ENCODE measurements at regions not wholly inside any gene's neighbourhood (a gene's known extent, or its start where the extent isn't known, plus 50 kb on each side); places are given as distances from the start of the nearest gene placed in this dataset.

DNA sequence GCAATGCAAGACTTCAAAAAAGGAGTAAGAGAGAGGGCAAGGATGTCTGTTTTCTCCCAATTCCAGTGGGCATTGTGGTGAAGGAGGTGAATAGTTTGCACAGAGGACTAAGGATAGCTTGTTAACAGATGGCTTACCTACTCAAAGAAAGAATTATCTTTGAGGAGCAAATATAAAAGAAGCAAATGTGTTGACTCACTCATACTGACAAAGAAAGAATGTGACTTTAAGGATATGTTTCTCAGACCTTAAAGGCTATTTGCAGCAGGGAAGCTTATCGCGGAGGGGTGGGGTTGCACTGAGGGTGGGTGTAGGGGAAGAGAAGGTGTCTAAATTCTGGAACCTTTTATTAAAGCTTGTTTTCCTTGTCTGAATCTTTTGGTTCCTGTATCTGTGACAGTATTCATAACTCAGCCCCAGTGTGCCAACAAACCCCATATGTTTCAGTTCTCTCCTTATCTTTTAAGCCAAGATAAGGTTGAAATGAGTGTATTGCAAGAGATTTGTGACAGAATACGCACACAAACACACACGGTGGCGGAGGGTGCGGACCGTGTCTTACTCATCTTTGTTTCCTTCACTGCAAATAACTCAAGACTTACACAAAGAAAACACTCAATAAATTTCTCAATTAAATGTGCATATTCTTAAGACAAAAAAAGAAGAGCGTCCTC, 146.4 kb upstream of the ARID2 start:
- DNase-seq: no peak
- H3K9me3 Mint-ChIP-seq: no peaks in the 10 kb centered on the region
- no peak overlapping the region for H3K27ac ChIP-seq (ENCODE audit: low read depth, low read length)
- H3K9me3 ChIP-seq (ENCODE audit: low read length): no peaks in the 10 kb centered on the region
- H3K4me3 Mint-ChIP-seq: no peak overlapping the region
- no peaks in the 10 kb centered on the region for H3K4me1 ChIP-seq (ENCODE audit: insufficient read depth, low read length)
- POLR2A ChIA-PET: no interaction called here
- CTCF ChIA-PET: no interaction called here
- H3K4me1 Mint-ChIP-seq: no peaks in the 10 kb centered on the region
- H3K36me3 ChIP-seq (ENCODE audit: insufficient read depth, low read length): no peaks in the 10 kb centered on the region
- no peaks in the 10 kb centered on the region for H3K27me3 ChIP-seq (ENCODE audit: insufficient read depth, low read length, poor library complexity, severe bottlenecking)
- peak overlapping the region in 1 of 8 donors; percentile 10 for H3K27ac Mint-ChIP-seq
- H3K36me3 Mint-ChIP-seq: peaks cover 0 to 2% (median 0%) of the 10 kb centered on the region in 3 donors
- H3K27me3 Mint-ChIP-seq: peaks cover 2 to 6% of the 10 kb centered on the region in 2 donors
- no peak overlapping the region for H3K4me3 ChIP-seq (ENCODE audit: low read length)

DNA sequence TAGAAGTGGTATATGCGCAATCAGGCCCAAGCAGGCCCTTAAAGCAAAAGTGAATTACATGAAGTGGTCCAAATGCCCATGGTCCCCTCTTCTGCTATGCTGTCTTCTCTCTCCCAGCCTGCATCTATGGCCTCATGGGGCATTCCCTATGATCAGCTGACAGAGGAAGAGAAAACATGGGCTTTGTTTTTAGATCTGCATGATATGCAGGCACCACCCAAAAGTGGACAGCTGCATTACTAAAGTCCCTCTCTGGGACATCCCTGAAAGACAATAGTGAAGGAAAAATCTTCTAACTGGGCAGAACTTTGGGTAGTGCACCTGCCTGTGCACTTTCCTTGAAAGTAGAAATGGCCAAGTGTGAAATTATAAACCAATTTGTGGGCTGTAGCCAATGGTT, 145.2 kb upstream of the ARID2 start:
- peaks cover 0 to 2% (median 0%) of the 10 kb centered on the region in 3 donors for H3K36me3 Mint-ChIP-seq
- Histone ChIP-seq H3K36me3 (ENCODE audit: insufficient read depth, low read length) (no peaks in the 10 kb centered on the region), H3K4me1 (ENCODE audit: insufficient read depth, low read length) (no peaks in the 10 kb centered on the region), H3K9me3 (ENCODE audit: low read length) (no peaks in the 10 kb centered on the region), H3K27me3 (ENCODE audit: insufficient read depth, low read length, poor library complexity, severe bottlenecking) (no peaks in the 10 kb centered on the region), H3K27ac (ENCODE audit: low read depth, low read length) (no peak overlapping the region), H3K4me3 (ENCODE audit: low read length) (no peak overlapping the region)
- no peak for DNase-seq
- H3K27me3 Mint-ChIP-seq: peaks cover 2 to 6% of the 10 kb centered on the region in 2 donors
- no peaks in the 10 kb centered on the region for H3K4me1 Mint-ChIP-seq
- H3K4me3 Mint-ChIP-seq: no peak overlapping the region
- H3K9me3 Mint-ChIP-seq: no peaks in the 10 kb centered on the region
- POLR2A ChIA-PET: no interaction called here
- H3K27ac Mint-ChIP-seq: no peak overlapping the region
- CTCF ChIA-PET: no interaction called here

DNA sequence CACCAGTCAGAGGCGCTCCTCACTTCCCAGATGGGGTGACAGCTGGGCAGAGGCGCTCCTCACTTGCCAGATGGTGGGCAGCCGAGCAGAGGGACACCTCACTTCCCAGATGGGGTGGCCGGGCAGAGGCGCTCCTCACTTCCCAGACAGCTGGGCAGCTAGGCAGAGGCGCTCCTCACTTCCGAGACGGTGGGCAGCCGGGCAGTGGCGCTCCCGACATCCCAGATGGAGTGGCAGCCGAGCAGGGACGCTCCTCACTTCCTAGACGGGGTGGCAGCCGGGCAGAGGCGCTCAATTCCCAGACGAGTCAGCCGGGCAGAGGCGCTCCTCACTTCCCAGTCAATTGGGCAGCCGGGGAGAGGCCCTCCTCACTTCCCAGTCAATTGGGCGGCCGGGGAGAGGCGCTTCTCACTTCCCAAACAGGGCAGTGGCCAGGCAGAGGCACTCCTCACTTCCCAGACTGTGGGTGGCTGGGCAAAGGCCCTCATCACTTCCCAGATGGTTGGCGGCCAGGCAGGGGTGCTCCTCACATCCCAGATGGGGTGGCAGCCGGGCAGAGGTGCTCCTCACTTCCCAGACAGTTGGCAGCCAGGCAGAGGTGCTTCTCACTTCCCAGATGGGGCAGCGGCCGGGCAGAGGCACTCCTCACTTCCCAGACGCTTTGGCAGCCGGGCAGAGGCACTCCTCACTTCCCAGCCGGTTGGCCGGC, 143.8 kb upstream of the ARID2 start:
- Histone ChIP-seq H3K36me3 (ENCODE audit: insufficient read depth, low read length) (no peaks in the 10 kb centered on the region), H3K4me1 (ENCODE audit: insufficient read depth, low read length) (no peaks in the 10 kb centered on the region), H3K27ac (ENCODE audit: low read depth, low read length) (no peak overlapping the region), H3K4me3 (ENCODE audit: low read length) (no peak overlapping the region), H3K27me3 (ENCODE audit: insufficient read depth, low read length, poor library complexity, severe bottlenecking) (no peaks in the 10 kb centered on the region), H3K9me3 (ENCODE audit: low read length) (no peaks in the 10 kb centered on the region)
- Mint-ChIP-seq H3K27me3 (peaks cover 2 to 6% of the 10 kb centered on the region in 2 donors), H3K9me3 (no peaks in the 10 kb centered on the region), H3K27ac (no peak overlapping the region), H3K4me3 (no peak overlapping the region), H3K4me1 (no peaks in the 10 kb centered on the region), H3K36me3 (peaks cover 0 to 2% (median 0%) of the 10 kb centered on the region in 3 donors)
- ChIA-PET CTCF (no interaction called here), POLR2A (no interaction called here)
- no peak for DNase-seq

DNA sequence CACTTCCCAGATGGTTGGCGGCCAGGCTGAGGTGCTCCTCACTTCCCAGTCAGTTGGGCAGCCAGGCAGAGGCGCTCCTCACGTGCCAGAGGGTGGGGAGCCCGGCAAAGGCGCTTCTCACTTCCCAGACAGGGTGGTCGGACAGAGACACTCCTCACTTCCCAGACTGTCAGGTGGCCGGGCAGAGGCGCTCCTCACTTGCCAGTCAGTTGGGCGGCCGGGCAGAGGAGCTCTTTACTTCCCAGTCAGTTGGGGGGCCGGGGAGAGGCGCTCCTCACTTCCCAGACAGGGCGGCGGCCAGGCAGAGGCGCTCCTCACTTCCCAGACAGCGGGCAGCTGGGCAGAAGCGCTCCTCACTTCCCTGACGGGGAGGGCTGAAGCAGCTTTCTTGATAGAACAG, 143.0 kb upstream of the ARID2 start:
- no peaks in the 10 kb centered on the region for H3K4me1 Mint-ChIP-seq
- no peaks in the 10 kb centered on the region for H3K9me3 Mint-ChIP-seq
- no peaks in the 10 kb centered on the region for H3K27me3 ChIP-seq (ENCODE audit: insufficient read depth, low read length, poor library complexity, severe bottlenecking)
- POLR2A ChIA-PET: no interaction called here
- peaks cover 4 to 11% of the 10 kb centered on the region in 2 donors for H3K27me3 Mint-ChIP-seq
- no peak overlapping the region for H3K4me3 ChIP-seq (ENCODE audit: low read length)
- no peak for DNase-seq
- no peak overlapping the region for H3K27ac Mint-ChIP-seq
- H3K36me3 Mint-ChIP-seq: peaks cover 0 to 2% (median 0%) of the 10 kb centered on the region in 3 donors
- no peaks in the 10 kb centered on the region for H3K9me3 ChIP-seq (ENCODE audit: low read length)
- H3K4me3 Mint-ChIP-seq: no peak overlapping the region
- CTCF ChIA-PET: no interaction called here
- no peaks in the 10 kb centered on the region for H3K4me1 ChIP-seq (ENCODE audit: insufficient read depth, low read length)
- no peak overlapping the region for H3K27ac ChIP-seq (ENCODE audit: low read depth, low read length)
- no peaks in the 10 kb centered on the region for H3K36me3 ChIP-seq (ENCODE audit: insufficient read depth, low read length)

DNA sequence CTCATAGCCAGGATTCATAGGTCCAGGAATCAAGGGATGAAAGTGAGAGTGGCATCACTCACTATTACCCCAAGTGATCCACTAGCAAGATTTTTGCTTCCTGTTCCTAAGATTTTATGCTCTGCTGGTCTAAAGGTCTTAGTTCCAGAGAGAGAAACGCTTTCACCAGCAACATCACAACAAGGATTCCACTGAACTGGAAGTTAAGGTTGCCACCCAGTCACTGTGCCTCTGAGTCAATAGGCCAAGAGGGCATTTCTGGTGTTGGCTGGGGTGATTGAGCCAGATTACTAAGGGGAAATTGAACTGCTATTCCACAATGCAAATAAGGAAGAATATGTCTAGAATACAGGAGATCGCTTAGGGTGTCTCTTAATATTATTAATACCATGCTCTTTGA, 142.5 kb upstream of the ARID2 start:
- H3K27ac ChIP-seq (ENCODE audit: low read depth, low read length): no peak overlapping the region
- H3K36me3 ChIP-seq (ENCODE audit: insufficient read depth, low read length): no peaks in the 10 kb centered on the region
- H3K9me3 ChIP-seq (ENCODE audit: low read length): no peaks in the 10 kb centered on the region
- Mint-ChIP-seq H3K4me3 (no peak overlapping the region), H3K27me3 (peaks cover 7 to 8% of the 10 kb centered on the region in 2 donors), H3K36me3 (no peaks in the 10 kb centered on the region), H3K4me1 (no peaks in the 10 kb centered on the region), H3K9me3 (no peaks in the 10 kb centered on the region), H3K27ac (no peak overlapping the region)
- DNase-seq: no peak
- H3K4me3 ChIP-seq (ENCODE audit: low read length): no peak overlapping the region
- no peaks in the 10 kb centered on the region for H3K4me1 ChIP-seq (ENCODE audit: insufficient read depth, low read length)
- H3K27me3 ChIP-seq (ENCODE audit: insufficient read depth, low read length, poor library complexity, severe bottlenecking): no peaks in the 10 kb centered on the region
- ChIA-PET POLR2A (no interaction called here), CTCF (no interaction called here)

DNA sequence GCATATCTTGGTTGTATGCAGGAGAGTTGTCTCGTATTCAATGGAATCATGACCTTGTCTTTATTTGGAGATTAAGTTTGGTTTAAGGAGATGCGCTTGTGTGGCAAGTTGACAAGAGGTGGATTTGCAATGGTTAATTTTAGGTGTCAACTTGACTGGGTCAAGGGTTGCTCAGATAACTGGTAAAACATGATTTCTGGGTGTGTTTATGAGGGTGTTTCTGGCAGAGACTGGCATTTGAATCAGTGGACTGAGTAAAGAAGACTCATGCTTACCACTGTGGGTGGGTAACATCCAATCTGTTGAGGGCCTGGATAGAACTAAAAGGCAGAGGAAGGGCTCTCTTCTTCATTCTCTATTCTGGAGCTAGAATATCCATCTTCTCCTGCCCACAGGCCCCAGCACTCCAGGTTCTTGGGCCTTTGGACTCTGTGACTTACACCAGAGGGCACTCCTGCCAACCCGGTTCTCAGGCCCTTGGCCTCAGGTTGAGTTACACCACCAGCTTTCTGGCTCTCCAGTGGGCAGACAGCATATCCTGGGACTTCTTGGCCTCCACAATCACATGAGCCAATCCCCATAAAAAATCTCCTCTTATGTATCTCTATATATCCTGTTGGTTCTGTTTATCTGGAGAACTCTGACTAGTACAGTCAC, 141.5 kb upstream of the ARID2 start:
- H3K27me3 Mint-ChIP-seq: peaks cover 5 to 9% of the 10 kb centered on the region in 2 donors
- CTCF ChIA-PET: no interaction called here

DNA sequence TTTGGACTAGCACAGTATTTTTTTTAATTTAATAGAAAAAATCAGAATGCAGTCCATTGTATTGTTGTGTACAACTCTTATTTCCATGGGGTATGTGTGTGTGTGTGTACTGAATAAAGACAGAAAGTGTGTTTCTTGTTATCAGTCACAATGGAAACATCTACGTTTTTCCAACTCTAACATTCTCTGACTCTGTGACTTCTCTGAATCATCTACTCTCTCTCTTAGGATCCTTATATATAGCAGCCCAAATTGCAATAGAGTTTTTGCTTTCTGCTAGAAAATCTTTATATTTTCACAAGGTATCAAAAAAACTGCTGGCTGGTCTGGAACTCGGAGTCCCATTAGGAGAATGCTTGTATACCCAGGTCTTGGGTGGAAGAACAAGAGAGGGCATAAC, 138.9 kb upstream of the ARID2 start:
- ChIA-PET POLR2A (no interaction called here), CTCF (no interaction called here)
- H3K4me1 Mint-ChIP-seq: no peaks in the 10 kb centered on the region
- no peak overlapping the region for H3K27ac ChIP-seq (ENCODE audit: low read depth, low read length)
- H3K4me3 Mint-ChIP-seq: no peak overlapping the region
- H3K9me3 ChIP-seq (ENCODE audit: low read length): no peaks in the 10 kb centered on the region
- no peak overlapping the region for H3K4me3 ChIP-seq (ENCODE audit: low read length)
- no peaks in the 10 kb centered on the region for H3K36me3 ChIP-seq (ENCODE audit: insufficient read depth, low read length)
- no peaks in the 10 kb centered on the region for H3K4me1 ChIP-seq (ENCODE audit: insufficient read depth, low read length)
- peaks cover 0 to 3% (median 0%) of the 10 kb centered on the region in 5 donors for H3K9me3 Mint-ChIP-seq
- DNase-seq: no peak
- H3K27ac Mint-ChIP-seq: peak overlapping the region in 1 of 8 donors; percentile 69
- no peaks in the 10 kb centered on the region for H3K27me3 ChIP-seq (ENCODE audit: insufficient read depth, low read length, poor library complexity, severe bottlenecking)
- no peaks in the 10 kb centered on the region for H3K36me3 Mint-ChIP-seq
- peaks cover 5 to 12% of the 10 kb centered on the region in 2 donors for H3K27me3 Mint-ChIP-seq

More for the DNA sequence above, 141.5 kb upstream of the ARID2 start:
- Histone ChIP-seq H3K4me3 (ENCODE audit: low read length) (no peak overlapping the region), H3K27me3 (ENCODE audit: insufficient read depth, low read length, poor library complexity, severe bottlenecking) (no peaks in the 10 kb centered on the region), H3K36me3 (ENCODE audit: insufficient read depth, low read length) (no peaks in the 10 kb centered on the region), H3K27ac (ENCODE audit: low read depth, low read length) (no peak overlapping the region), H3K9me3 (ENCODE audit: low read length) (no peaks in the 10 kb centered on the region), H3K4me1 (ENCODE audit: insufficient read depth, low read length) (no peaks in the 10 kb centered on the region)
- H3K27ac Mint-ChIP-seq: no peak overlapping the region
- H3K36me3 Mint-ChIP-seq: no peaks in the 10 kb centered on the region
- no peak overlapping the region for H3K4me3 Mint-ChIP-seq
- no peaks in the 10 kb centered on the region for H3K9me3 Mint-ChIP-seq
- POLR2A ChIA-PET: no interaction called here
- no peaks in the 10 kb centered on the region for H3K4me1 Mint-ChIP-seq
- no peak for DNase-seq

DNA sequence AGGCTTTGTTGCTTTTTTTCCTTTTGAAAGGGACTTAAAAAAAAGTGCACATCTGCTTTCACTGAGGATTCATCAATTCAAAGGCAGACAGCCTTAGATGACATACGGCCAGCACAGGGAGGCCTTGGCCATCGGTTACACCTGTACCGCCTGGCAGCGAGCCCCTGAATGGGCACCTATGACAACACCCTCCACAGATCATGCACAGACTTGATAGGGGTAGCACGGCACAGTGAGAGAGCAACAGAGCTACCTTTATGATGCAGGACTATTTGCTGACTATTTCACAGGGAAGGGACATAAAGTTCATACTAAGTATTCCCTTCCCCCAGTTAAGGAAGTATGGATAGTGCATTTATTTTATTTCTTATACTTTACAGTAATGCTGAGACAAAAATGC, 137.9 kb upstream of the ARID2 start:
- CTCF ChIA-PET: no interaction called here
- H3K36me3 Mint-ChIP-seq: peaks cover 0 to 3% (median 0%) of the 10 kb centered on the region in 3 donors
- no peak overlapping the region for H3K27ac ChIP-seq (ENCODE audit: low read depth, low read length)
- no peaks in the 10 kb centered on the region for H3K27me3 ChIP-seq (ENCODE audit: insufficient read depth, low read length, poor library complexity, severe bottlenecking)
- H3K36me3 ChIP-seq (ENCODE audit: insufficient read depth, low read length): no peaks in the 10 kb centered on the region
- no peaks in the 10 kb centered on the region for H3K4me1 Mint-ChIP-seq
- H3K9me3 Mint-ChIP-seq: peaks cover 0 to 3% (median 0%) of the 10 kb centered on the region in 5 donors
- POLR2A ChIA-PET: no interaction called here
- H3K27me3 Mint-ChIP-seq: peaks cover 5 to 17% of the 10 kb centered on the region in 2 donors
- H3K4me3 ChIP-seq (ENCODE audit: low read length): no peak overlapping the region
- H3K27ac Mint-ChIP-seq: no peak overlapping the region
- H3K4me1 ChIP-seq (ENCODE audit: insufficient read depth, low read length): no peaks in the 10 kb centered on the region
- no peak overlapping the region for H3K4me3 Mint-ChIP-seq
- no peak for DNase-seq
- no peaks in the 10 kb centered on the region for H3K9me3 ChIP-seq (ENCODE audit: low read length)

Measured in CD8-positive, alpha-beta memory T cell (primary cell).